Thyroid gland (tissue), 4 donors: ENCODE measurements at regions not wholly inside any gene's neighbourhood (a gene's known extent, or its start where the extent isn't known, plus 50 kb on each side); places are given as distances from the start of the nearest gene placed in this dataset.

Experiments used
- DNase-seq, 2 donors: peaks; one replicate each; pipeline ENCODE4 v3.0.0-alpha.2; 2019
- H3K27ac ChIP-seq, 3 donors: fragments of 200-600 bp; sonication (generic); 1 replicate in 2 of 3; 2 replicates in 1 of 3; pipeline ENCODE4 v1.5.1; 2016 to 2019; ENCODE audit warnings: mild to moderate bottlenecking in 1 of 3, moderate library complexity in 1 of 3
- H3K27me3 ChIP-seq: fragments of 200-600 bp; sonication (generic); one replicate; pipeline ENCODE4 v1.5.1; 2019
- H3K36me3 ChIP-seq, 2 donors: fragments of 200-600 bp; sonication (generic); one replicate each; pipeline ENCODE4 v1.5.1; 2016 to 2019
- H3K4me1 ChIP-seq, 2 donors: fragments of 200-600 bp; sonication (generic); one replicate each; pipeline ENCODE4 v1.5.1; 2017 to 2019
- H3K4me3 ChIP-seq, 3 donors: fragments of 200-600 bp; sonication (generic); replicated peaks in 1 of 3; 1 replicate in 2 of 3; 2 replicates in 1 of 3; pipeline ENCODE4 v1.5.1; 2016; ENCODE audit warnings: mild to moderate bottlenecking in 1 of 3
- H3K9me3 ChIP-seq: fragments of 200-600 bp; sonication (generic); one replicate; pipeline ENCODE4 v1.5.1; 2017
- CTCF ChIP-seq, 6 experiments: fragments of 200-600 bp in 3 of 6; fragments of 450-650 bp in 3 of 6; sonication (generic) in 3 of 6; IDR thresholded peaks; one replicate each; pipeline ENCODE4 v1.5.1; 2016 to 2019; ENCODE audit warnings: antibody characterized with exemption in 6 of 6, mild to moderate bottlenecking in 2 of 6, inconsistent platforms in 1 of 6, moderate library complexity in 1 of 6
- POLR2A ChIP-seq, 2 donors: fragments of 450-650 bp; IDR thresholded peaks; one replicate each; pipeline ENCODE4 v1.6.1; 2017; ENCODE audit warnings: antibody characterized with exemption in 2 of 2, mild to moderate bottlenecking in 2 of 2, moderate library complexity in 1 of 2
- WGBS, 2 donors: methylation state at CpG; one replicate each; pipeline ENCODE4 v1.1.5; 2017; 5-methylcytosine and 5-hydroxymethylcytosine counted together
- intact Hi-C: fragments of 100-400 bp; cut with DNase I; formaldehyde crosslinking; loops from one replicate; pipeline ENCODE4 v1.15.1; 2023

- no peaks in the 10 kb centered on the region for H3K9me3 ChIP-seq
- no peak overlapping the region for H3K27ac ChIP-seq
- no peak for TF ChIP-seq CTCF (IDR thresholded peaks at IDR 0.05)
- TF ChIP-seq POLR2A (IDR thresholded peaks at IDR 0.05) = no peak
- WGBS, 2 donors = 86 to 87% methylated on average over 6 of the region's 6 CpGs
- no peaks in the 10 kb centered on the region for H3K27me3 ChIP-seq
- H3K36me3 ChIP-seq = no peaks in the 10 kb centered on the region
- DNase-seq = no peak
- no peak overlapping the region for H3K4me3 ChIP-seq
- H3K4me1 ChIP-seq = no peaks in the 10 kb centered on the region
- intact Hi-C loops = no loop called here
Measured at GRCh38 chr15:70569714-70570231, 193.6 kb downstream of the UACA start.

GRCh38 chr15:70569091-70569713, 194.2 kb downstream of the UACA start:
- TF ChIP-seq CTCF (IDR thresholded peaks at IDR 0.05) (peak in 4 of 6 experiments; percentile 26 to 51 (median 42)), POLR2A (IDR thresholded peaks at IDR 0.05) (no peak)
- no peak overlapping the region for H3K4me3 ChIP-seq
- no peak overlapping the region for H3K27ac ChIP-seq
- intact Hi-C loops = no loop called here
- H3K27me3 ChIP-seq = no peaks in the 10 kb centered on the region
- H3K9me3 ChIP-seq = no peaks in the 10 kb centered on the region
- no peaks in the 10 kb centered on the region for H3K4me1 ChIP-seq
- DNase-seq = peak; percentile 21 to 25
- WGBS, 2 donors = 59 to 62% methylated on average over 4 of the region's 4 CpGs
- no peaks in the 10 kb centered on the region for H3K36me3 ChIP-seq

- 96% methylated on average over 2 to 9 of the region's 11 CpGs for WGBS, 2 donors
- no peak overlapping the region for H3K4me3 ChIP-seq
- no peaks in the 10 kb centered on the region for H3K4me1 ChIP-seq
- no peaks in the 10 kb centered on the region for H3K9me3 ChIP-seq
- TF ChIP-seq POLR2A (IDR thresholded peaks at IDR 0.05) (no peak), CTCF (IDR thresholded peaks at IDR 0.05) (no peak)
- no peaks in the 10 kb centered on the region for H3K36me3 ChIP-seq
- intact Hi-C loops = no loop called here
- DNase-seq = no peak
- no peaks in the 10 kb centered on the region for H3K27me3 ChIP-seq
- H3K27ac ChIP-seq = no peak overlapping the region
Measured at GRCh38 chr15:70566989-70567388, 196.4 kb downstream of the UACA start.

- WGBS, 2 donors = 64 to 70% methylated on average over 14 of the region's 14 CpGs
- Histone ChIP-seq H3K4me3 (no peak overlapping the region), H3K36me3 (no peaks in the 10 kb centered on the region), H3K4me1 (no peaks in the 10 kb centered on the region), H3K9me3 (no peaks in the 10 kb centered on the region), H3K27ac (no peak overlapping the region), H3K27me3 (no peaks in the 10 kb centered on the region)
- intact Hi-C loops = no loop called here
- no peak for DNase-seq
- no peak for TF ChIP-seq POLR2A (IDR thresholded peaks at IDR 0.05)
- no peak for TF ChIP-seq CTCF (IDR thresholded peaks at IDR 0.05)
Measured at GRCh38 chr15:70566047-70566835, 197.1 kb downstream of the UACA start.

GRCh38 chr15:70563561-70564095, 199.7 kb downstream of the UACA start:
- WGBS, 2 donors = 91 to 96% methylated on average over 4 to 6 of the region's 6 CpGs

More at GRCh38 chr15:70563561-70564095, 199.7 kb downstream of the UACA start:
- no peak overlapping the region for H3K4me3 ChIP-seq
- H3K9me3 ChIP-seq = no peaks in the 10 kb centered on the region
- intact Hi-C loops = no loop called here
- H3K36me3 ChIP-seq = no peaks in the 10 kb centered on the region
- no peaks in the 10 kb centered on the region for H3K27me3 ChIP-seq
- no peaks in the 10 kb centered on the region for H3K4me1 ChIP-seq
- DNase-seq = no peak
- H3K27ac ChIP-seq = no peak overlapping the region
- TF ChIP-seq CTCF (IDR thresholded peaks at IDR 0.05) (no peak), POLR2A (IDR thresholded peaks at IDR 0.05) (no peak)
